Activated T-cell treated with anti-CD3 and anti-CD28 coated beads for 24 hours (primary cell): ENCODE measurements at regions not wholly inside any gene's neighbourhood (a gene's known extent, or its start where the extent isn't known, plus 50 kb on each side); places are given as distances from the start of the nearest gene placed in this dataset.
A peak's percentile ranks its signal among the peaks of the same experiment; 100 is the strongest.
"Not testable (repeated sequence)": the region's sequence is repeated elsewhere in the genome, so short reads cannot be mapped to it uniquely, and the experiment has no call there.

Source experiments
- DNase-seq: peaks from one replicate; pipeline ENCODE4 v3.0.0-alpha.2; 2020; ENCODE audit warnings: low read depth

- no peak for DNase-seq
Measured at GRCh38 chr5:53160895-53161294, 51.3 kb upstream of the MOCS2 start.

- DNase-seq: no peak
Measured at GRCh38 chr5:53161876-53162275, 52.3 kb upstream of the MOCS2 start.

GRCh38 chr5:53164478-53165165, 55.1 kb upstream of the MOCS2 start:
- DNase-seq: no peak

- DNase-seq: no peak
Measured at GRCh38 chr5:53165431-53166182, 56.0 kb upstream of the MOCS2 start.

- DNase-seq: no peak
Measured at GRCh38 chr5:53166183-53166495, 56.6 kb upstream of the MOCS2 start.

GRCh38 chr5:53167836-53168235, 58.3 kb upstream of the MOCS2 start:
- no peak for DNase-seq

- DNase-seq: no peak
Measured at GRCh38 chr5:53169933-53170332, 60.4 kb upstream of the MOCS2 start.

- peak; percentile 3 for DNase-seq
Measured at GRCh38 chr5:53170746-53171349, 61.3 kb upstream of the MOCS2 start.

- not testable (repeated sequence) for DNase-seq
Measured at GRCh38 chr5:53172073-53172472, 62.5 kb upstream of the MOCS2 start.

- no peak for DNase-seq
Measured at GRCh38 chr5:53172630-53173029, 63.1 kb upstream of the MOCS2 start.

GRCh38 chr5:53173083-53173482, 63.5 kb upstream of the MOCS2 start:
- no peak for DNase-seq

- DNase-seq: no peak
Measured at GRCh38 chr5:53178830-53179229, 69.3 kb upstream of the MOCS2 start.

GRCh38 chr5:53179691-53180090, 70.1 kb upstream of the MOCS2 start:
- no peak for DNase-seq

- DNase-seq: no peak
Measured at GRCh38 chr5:53180538-53180937, 71.0 kb upstream of the MOCS2 start.

- no peak for DNase-seq
Measured at GRCh38 chr5:53180991-53181390, 71.4 kb upstream of the MOCS2 start.

- DNase-seq: no peak
Measured at GRCh38 chr5:53183880-53184279, 74.3 kb upstream of the MOCS2 start.

- DNase-seq: no peak
Measured at GRCh38 chr5:53191548-53192165, 82.1 kb upstream of the MOCS2 start.

GRCh38 chr5:53194086-53194485, 84.5 kb upstream of the MOCS2 start:
- DNase-seq: no peak

- no peak for DNase-seq
Measured at GRCh38 chr5:53199882-53200281, 90.3 kb upstream of the MOCS2 start.

- DNase-seq: no peak
Measured at GRCh38 chr5:53200306-53200705, 90.7 kb upstream of the MOCS2 start.

- no peak for DNase-seq
Measured at GRCh38 chr5:53201746-53202145, 92.2 kb upstream of the MOCS2 start.

- DNase-seq: no peak
Measured at GRCh38 chr5:53206562-53206961, 97.0 kb upstream of the MOCS2 start.

GRCh38 chr5:53211799-53212198, 102.2 kb upstream of the MOCS2 start:
- no peak for DNase-seq
